SK-N-SH (cell line): ENCODE measurements at regions not wholly inside any gene's neighbourhood (a gene's known extent, or its start where the extent isn't known, plus 50 kb on each side); places are given as distances from the start of the nearest gene placed in this dataset.

Source experiments
- ELF1 ChIP-seq: IDR thresholded peaks from 2 replicates; pipeline ENCODE4 v1.4.0; 2012
- EP300 ChIP-seq, 2 experiments: IDR thresholded peaks; 2 replicates each; pipeline versions ENCODE4 v1.4.0 to v1.6.1; 2012; ENCODE audit warnings: borderline replicate concordance in 1 of 2, low read depth in 1 of 2, low read length in 1 of 2
- GABPA ChIP-seq: IDR thresholded peaks from 2 replicates; pipeline ENCODE4 v1.4.0; 2012; ENCODE audit warnings: low read depth, mild to moderate bottlenecking
- JUND ChIP-seq: IDR thresholded peaks from 2 replicates; pipeline ENCODE4 v1.4.0; 2012
- MXI1 ChIP-seq: IDR thresholded peaks from 2 replicates; pipeline ENCODE4 v1.6.1; 2012; ENCODE audit warnings: mild to moderate bottlenecking, low read depth, low read length, improper control_type of control experiment
- POLR2AphosphoS5 ChIP-seq: IDR thresholded peaks from 2 replicates; pipeline ENCODE4 v1.6.1; 2012; ENCODE audit warnings: low read depth, low read length
- RFX5 ChIP-seq: IDR thresholded peaks from 2 replicates; pipeline ENCODE4 v1.6.1; 2012; ENCODE audit warnings: mild to moderate bottlenecking, improper control_type of control experiment, low read length
- RXRA ChIP-seq: IDR thresholded peaks from 2 replicates; pipeline ENCODE4 v1.4.0; 2012; ENCODE audit warnings: low read depth, mild to moderate bottlenecking, borderline replicate concordance
- TCF12 ChIP-seq: IDR thresholded peaks from 2 replicates; pipeline ENCODE4 v1.4.0; 2012
- YY1 ChIP-seq: IDR thresholded peaks from 2 replicates; pipeline ENCODE4 v1.4.0; 2012; ENCODE audit warnings: low read depth, mild to moderate bottlenecking
- TF ChIP-seq, protein P1 (sequence below): fragments of 200-600 bp; sonication (generic); IDR thresholded peaks from 2 replicates; pipeline ENCODE4 v1.6.1; 2017; ENCODE audit warnings: antibody characterized with exemption, mild to moderate bottlenecking, moderate library complexity
- TF ChIP-seq, protein P2 (sequence below): IDR thresholded peaks from 2 replicates; pipeline ENCODE4; 2012
- TF ChIP-seq, protein P3 (sequence below): IDR thresholded peaks from 2 replicates; pipeline ENCODE4 v1.6.1; 2012; ENCODE audit warnings: mild to moderate bottlenecking, low read depth, low read length, moderate library complexity

DNA sequence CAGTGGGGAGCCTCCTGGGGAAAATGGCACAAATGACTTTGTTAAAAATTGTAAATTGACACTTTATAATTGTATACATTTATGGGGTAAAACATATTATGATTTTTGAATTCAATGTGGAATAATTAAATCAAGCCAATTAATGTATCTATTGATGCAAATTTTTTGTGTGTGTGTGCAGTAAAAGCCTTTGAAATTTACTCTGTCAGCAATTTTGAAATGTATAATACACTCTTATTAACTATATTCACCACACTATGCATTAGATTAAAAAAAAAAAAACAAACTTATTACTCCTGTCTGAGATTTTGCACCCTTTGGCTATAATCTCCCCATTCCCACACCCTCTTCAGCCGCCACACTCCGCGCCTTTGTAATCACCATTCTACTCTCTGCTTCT lies 119.2 kb downstream of the S1PR1 start:
- TF ChIP-seq, protein P1, sequence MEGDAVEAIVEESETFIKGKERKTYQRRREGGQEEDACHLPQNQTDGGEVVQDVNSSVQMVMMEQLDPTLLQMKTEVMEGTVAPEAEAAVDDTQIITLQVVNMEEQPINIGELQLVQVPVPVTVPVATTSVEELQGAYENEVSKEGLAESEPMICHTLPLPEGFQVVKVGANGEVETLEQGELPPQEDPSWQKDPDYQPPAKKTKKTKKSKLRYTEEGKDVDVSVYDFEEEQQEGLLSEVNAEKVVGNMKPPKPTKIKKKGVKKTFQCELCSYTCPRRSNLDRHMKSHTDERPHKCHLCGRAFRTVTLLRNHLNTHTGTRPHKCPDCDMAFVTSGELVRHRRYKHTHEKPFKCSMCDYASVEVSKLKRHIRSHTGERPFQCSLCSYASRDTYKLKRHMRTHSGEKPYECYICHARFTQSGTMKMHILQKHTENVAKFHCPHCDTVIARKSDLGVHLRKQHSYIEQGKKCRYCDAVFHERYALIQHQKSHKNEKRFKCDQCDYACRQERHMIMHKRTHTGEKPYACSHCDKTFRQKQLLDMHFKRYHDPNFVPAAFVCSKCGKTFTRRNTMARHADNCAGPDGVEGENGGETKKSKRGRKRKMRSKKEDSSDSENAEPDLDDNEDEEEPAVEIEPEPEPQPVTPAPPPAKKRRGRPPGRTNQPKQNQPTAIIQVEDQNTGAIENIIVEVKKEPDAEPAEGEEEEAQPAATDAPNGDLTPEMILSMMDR = no peak
- TF ChIP-seq, protein P2, sequence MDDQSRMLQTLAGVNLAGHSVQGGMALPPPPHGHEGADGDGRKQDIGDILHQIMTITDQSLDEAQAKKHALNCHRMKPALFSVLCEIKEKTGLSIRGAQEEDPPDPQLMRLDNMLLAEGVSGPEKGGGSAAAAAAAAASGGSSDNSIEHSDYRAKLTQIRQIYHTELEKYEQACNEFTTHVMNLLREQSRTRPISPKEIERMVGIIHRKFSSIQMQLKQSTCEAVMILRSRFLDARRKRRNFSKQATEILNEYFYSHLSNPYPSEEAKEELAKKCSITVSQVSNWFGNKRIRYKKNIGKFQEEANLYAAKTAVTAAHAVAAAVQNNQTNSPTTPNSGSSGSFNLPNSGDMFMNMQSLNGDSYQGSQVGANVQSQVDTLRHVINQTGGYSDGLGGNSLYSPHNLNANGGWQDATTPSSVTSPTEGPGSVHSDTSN = no peak
- TF ChIP-seq EP300 (IDR thresholded peaks at IDR 0.05; ENCODE audit: borderline replicate concordance in 1 of 2, low read depth in 1 of 2, low read length in 1 of 2) = no peak
- TF ChIP-seq, protein P3, sequence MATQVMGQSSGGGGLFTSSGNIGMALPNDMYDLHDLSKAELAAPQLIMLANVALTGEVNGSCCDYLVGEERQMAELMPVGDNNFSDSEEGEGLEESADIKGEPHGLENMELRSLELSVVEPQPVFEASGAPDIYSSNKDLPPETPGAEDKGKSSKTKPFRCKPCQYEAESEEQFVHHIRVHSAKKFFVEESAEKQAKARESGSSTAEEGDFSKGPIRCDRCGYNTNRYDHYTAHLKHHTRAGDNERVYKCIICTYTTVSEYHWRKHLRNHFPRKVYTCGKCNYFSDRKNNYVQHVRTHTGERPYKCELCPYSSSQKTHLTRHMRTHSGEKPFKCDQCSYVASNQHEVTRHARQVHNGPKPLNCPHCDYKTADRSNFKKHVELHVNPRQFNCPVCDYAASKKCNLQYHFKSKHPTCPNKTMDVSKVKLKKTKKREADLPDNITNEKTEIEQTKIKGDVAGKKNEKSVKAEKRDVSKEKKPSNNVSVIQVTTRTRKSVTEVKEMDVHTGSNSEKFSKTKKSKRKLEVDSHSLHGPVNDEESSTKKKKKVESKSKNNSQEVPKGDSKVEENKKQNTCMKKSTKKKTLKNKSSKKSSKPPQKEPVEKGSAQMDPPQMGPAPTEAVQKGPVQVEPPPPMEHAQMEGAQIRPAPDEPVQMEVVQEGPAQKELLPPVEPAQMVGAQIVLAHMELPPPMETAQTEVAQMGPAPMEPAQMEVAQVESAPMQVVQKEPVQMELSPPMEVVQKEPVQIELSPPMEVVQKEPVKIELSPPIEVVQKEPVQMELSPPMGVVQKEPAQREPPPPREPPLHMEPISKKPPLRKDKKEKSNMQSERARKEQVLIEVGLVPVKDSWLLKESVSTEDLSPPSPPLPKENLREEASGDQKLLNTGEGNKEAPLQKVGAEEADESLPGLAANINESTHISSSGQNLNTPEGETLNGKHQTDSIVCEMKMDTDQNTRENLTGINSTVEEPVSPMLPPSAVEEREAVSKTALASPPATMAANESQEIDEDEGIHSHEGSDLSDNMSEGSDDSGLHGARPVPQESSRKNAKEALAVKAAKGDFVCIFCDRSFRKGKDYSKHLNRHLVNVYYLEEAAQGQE = no peak
- TF ChIP-seq POLR2AphosphoS5 = no peak
- no peak for TF ChIP-seq YY1
- no peak for TF ChIP-seq TCF12
- no peak for TF ChIP-seq GABPA
- no peak for TF ChIP-seq MXI1
- TF ChIP-seq RXRA = no peak
- TF ChIP-seq JUND = no peak
- no peak for TF ChIP-seq ELF1
- TF ChIP-seq RFX5 = no peak
